IPS-15b (cell line): ENCODE measurements at regions not wholly inside any gene's neighbourhood (a gene's known extent, or its start where the extent isn't known, plus 50 kb on each side); places are given as distances from the start of the nearest gene placed in this dataset.
"Not testable (repeated sequence)": the region's sequence is repeated elsewhere in the genome, so short reads cannot be mapped to it uniquely, and the experiment has no call there.

Experiments used
- H3K27me3 ChIP-seq: one replicate; pipeline ENCODE4 v1.6.1; 2013; ENCODE audit warnings: low read length; ENCODE audit not compliant: control insufficient read depth, insufficient read depth
- H3K36me3 ChIP-seq: one replicate; pipeline ENCODE4 v1.6.1; 2013; ENCODE audit warnings: low read length; ENCODE audit not compliant: control insufficient read depth, insufficient read depth
- H3K4me1 ChIP-seq: one replicate; pipeline ENCODE4 v1.6.1; 2013; ENCODE audit warnings: mild to moderate bottlenecking, low read length; ENCODE audit not compliant: control insufficient read depth, insufficient read depth
- H3K4me3 ChIP-seq: one replicate; pipeline ENCODE4 v1.5.1; 2013; ENCODE audit warnings: low read depth, low read length
- H3K9ac ChIP-seq: one replicate; pipeline ENCODE4 v1.6.1; 2013; ENCODE audit warnings: low read depth, mild to moderate bottlenecking, low read length
- H3K9me3 ChIP-seq: one replicate; pipeline ENCODE4 v1.6.1; 2013; ENCODE audit warnings: mild to moderate bottlenecking, low read length; ENCODE audit not compliant: control insufficient read depth, insufficient read depth

DNA sequence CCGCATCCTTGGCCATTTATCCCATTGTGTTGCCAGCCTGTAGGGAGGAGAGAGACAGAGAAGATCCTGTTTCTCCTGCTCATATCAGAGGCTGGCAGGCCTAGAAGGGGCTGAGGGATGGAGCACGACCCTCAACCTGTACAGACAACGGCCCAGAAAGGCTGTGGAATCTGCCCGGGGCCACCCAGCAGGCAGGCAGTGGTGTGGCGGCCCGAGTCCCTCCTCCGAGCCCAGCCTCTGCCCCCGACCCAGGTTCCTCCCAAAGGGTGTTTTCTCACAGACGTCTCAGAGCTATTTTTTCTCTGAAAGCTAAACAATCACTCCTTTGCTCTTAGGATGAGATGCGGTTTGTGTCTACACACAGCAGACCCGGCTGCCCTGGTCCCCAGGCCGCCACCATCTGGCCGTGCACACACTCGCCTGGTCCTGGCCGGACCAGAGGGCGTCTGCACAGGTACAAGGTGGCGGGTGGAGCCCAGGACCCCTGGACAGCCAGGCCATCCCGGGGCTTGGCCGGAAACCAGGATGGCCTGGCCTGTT, 69.3 kb downstream of the FOXL3 start:
- Histone ChIP-seq H3K4me3 (no peak overlapping the region), H3K36me3 (no peaks in the 10 kb centered on the region), H3K4me1 (no peaks in the 10 kb centered on the region), H3K9me3 (no peaks in the 10 kb centered on the region), H3K27me3 (no peaks in the 10 kb centered on the region), H3K9ac (no peak overlapping the region)

DNA sequence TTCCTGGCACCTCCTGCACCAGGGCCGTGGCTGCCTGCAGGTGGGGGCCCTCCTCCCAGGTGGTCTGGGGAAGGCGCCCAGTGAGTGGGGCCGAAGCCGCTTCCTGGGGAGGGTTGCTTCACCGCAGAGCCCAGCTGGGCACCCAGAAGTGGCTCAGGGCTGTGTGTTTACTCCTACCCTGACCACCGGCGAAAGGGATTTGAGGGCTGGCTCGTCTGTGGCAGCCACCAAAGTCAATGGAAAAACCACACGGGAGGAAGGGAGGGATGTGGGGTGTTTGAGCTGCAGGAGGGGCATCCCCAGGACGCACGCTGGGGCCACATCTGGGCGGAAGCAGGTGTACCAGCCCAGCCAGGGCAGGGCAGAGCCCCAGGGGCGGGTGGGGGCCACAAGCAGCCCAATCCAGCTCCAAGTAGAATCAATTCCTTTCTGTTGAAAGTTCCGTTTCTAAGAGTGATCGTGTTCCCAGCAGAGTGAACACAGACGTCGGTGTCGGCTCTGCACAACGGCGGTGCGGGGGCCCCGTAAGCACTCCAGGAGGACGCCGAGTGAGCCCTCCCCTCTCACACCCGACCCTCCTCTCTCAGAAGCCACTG, 69.9 kb downstream of the FOXL3 start:
- Histone ChIP-seq H3K36me3 (no peaks in the 10 kb centered on the region), H3K9me3 (no peaks in the 10 kb centered on the region), H3K4me3 (no peak overlapping the region), H3K9ac (no peak overlapping the region), H3K4me1 (no peaks in the 10 kb centered on the region), H3K27me3 (no peaks in the 10 kb centered on the region)

DNA sequence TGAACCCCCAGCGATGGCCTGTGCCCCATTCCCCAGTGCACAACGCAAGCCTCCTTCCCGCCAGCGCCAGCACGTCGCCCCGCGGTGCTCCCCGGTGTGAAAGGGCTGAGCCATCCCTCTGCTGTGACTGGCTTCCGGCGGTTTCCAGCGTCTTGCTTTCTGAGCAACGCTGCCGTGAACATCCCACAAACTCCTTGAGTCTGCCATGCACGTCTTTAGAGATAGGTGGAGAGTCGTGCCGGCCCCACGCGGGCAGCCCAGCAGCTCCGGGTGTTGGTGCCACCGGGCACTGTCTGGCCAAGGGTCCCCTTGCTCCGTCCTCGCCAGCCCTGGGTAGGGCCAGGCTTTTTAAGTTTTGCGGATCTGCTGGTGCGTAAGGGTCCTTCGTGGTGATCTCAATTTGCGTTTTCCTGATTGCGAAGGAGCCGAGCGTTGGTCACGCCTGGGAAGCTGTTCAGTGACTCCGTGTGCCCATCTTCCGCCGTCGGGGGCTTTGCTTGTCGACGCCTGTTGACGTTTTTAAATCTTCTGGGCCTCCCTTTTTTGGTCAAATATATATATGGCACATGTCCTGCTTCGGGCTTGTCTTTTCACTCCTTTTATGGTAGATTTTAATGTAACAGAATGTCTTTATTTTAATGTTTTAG, 70.6 kb downstream of the FOXL3 start:
- Histone ChIP-seq H3K4me1 (no peaks in the 10 kb centered on the region), H3K4me3 (no peak overlapping the region), H3K27me3 (no peaks in the 10 kb centered on the region), H3K9me3 (no peaks in the 10 kb centered on the region), H3K9ac (no peak overlapping the region), H3K36me3 (no peaks in the 10 kb centered on the region)

DNA sequence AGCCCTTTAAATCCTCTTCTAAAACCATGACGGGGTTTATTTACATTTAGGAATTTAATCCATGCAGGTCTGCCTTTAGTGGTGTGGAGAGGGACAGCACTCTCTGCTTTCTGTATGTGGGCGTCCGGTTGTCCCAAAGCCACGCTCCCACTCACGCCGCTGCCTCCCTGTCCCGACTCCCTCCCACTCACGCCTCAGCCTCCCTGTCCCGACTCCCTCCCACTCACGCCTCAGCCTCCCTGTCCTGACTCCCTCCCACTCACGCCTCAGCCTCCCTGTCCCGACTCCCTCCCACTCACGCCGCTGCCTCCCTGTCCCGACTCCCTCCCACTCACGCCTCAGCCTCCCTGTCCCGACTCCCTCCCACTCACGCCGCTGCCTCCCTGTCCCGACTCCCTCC, 71.2 kb downstream of the FOXL3 start:
- H3K4me3 ChIP-seq, H3K9ac ChIP-seq, H3K9me3 ChIP-seq, H3K36me3 ChIP-seq, H3K4me1 ChIP-seq, H3K27me3 ChIP-seq: not testable (repeated sequence)

DNA sequence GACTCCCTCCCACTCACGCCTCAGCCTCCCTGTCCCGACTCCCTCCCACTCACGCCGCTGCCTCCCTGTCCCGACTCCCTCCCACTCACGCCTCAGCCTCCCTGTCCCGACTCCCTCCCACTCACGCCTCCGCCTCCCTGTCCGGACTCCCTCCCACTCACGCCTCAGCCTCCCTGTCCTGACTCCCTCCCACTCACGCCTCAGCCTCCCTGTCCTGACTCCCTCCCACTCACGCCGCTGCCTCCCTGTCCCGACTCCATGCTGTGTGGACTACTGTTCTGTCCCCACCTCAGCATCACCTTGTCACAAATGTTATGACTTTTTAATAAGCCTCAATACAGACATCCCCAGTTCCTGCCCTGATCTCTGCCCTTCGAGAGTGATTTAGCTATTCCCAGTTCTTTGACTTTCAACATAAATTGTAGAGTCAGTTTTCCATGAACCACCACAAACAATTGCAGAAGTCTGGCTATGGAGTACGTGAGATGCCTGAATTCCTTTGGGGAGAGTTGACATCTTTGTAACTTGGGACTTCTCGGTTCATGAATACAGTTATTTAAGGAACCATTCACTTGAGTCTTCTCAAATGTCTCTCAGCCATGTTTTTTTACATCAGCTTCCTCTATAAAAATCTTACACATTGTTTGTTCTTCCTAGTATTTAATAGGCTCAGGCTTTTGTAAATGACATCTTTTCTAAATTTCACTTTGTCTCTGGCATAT, 71.9 kb downstream of the FOXL3 start:
- Histone ChIP-seq H3K27me3 (no peaks in the 10 kb centered on the region), H3K9me3 (no peaks in the 10 kb centered on the region), H3K9ac (no peak overlapping the region), H3K36me3 (no peaks in the 10 kb centered on the region), H3K4me1 (peaks cover 3% of the 10 kb centered on the region), H3K4me3 (no peak overlapping the region)

DNA sequence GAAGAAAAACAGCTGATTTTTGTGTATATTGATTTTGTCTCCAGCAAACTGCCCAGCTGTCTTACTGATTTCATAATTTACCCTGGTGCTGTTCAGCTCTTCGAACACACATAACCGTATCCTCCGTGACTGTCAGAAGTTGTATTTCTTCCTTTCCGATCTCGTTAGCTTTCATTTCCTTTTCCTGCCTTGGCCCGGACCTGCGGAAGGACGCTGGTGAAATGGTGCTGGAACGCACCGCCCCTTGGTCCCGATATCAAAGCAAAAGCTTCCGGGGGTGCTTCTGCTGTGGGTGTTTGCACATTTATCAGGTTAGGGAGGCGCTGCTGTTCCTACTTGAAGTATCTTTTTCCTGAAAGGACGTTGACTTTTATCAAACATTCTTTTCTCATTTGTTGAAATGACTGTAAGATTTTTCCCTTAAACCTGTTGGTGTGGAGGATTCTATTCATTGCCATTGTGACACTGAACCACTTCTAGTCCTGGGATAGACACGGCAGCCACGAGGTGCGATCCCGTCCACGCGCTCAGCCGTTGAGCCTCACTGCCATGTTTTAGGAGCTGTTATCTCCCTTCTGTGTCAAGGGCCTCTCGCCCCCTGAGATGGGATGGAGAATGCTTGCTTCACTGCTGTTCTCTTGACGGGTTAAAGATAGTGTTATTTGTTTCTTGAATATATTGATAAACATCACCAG, 72.6 kb downstream of the FOXL3 start:
- Histone ChIP-seq H3K27me3 (no peaks in the 10 kb centered on the region), H3K9ac (no peak overlapping the region), H3K4me1 (peaks cover 3% of the 10 kb centered on the region), H3K9me3 (no peaks in the 10 kb centered on the region), H3K4me3 (no peak overlapping the region), H3K36me3 (no peaks in the 10 kb centered on the region)

DNA sequence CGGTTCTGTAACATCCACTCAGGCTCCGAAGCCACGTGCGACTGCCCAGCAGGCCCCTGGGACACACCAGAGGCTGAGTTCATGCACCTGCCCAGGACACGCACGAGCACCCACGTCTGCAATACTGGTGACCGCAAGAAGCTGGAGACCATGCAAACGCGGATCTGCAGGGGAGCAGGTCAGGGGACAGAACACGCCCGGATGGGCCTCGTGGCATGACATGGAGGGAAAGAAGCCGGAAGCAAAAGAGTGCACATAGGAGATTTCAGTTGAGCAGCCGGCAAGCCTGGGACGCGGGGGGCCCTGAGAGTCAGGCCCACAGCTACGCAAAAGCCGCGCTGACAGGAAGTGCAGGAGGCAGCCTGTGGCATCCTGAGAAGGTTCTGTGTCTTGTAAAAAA, 73.7 kb downstream of the FOXL3 start:
- no peak overlapping the region for H3K4me3 ChIP-seq
- no peaks in the 10 kb centered on the region for H3K9me3 ChIP-seq
- no peak overlapping the region for H3K9ac ChIP-seq
- H3K27me3 ChIP-seq: no peaks in the 10 kb centered on the region
- no peaks in the 10 kb centered on the region for H3K36me3 ChIP-seq
- peaks cover 3% of the 10 kb centered on the region for H3K4me1 ChIP-seq

DNA sequence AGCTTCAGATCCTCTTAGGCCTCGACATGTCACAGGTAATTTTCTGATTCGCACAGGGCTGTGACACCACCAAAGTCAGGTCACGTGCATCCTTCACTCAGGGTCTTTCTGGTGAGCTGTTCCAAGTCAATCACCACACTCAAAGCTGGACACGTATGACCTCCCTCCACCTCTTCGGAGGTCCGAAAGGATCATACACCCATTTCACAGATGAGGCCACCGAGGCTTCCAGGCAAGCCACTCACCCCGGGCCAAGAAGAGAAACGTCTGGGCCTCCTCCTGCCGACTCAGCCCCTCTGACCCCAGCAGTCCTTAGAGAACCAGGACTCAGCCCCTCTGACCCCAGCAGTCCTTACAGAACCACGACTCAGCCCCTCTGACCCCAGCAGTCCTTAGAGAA, 74.6 kb downstream of the FOXL3 start:
- Histone ChIP-seq H3K4me3 (no peak overlapping the region), H3K36me3 (no peaks in the 10 kb centered on the region), H3K9ac (no peak overlapping the region), H3K9me3 (no peaks in the 10 kb centered on the region), H3K4me1 (peaks cover 3% of the 10 kb centered on the region), H3K27me3 (no peaks in the 10 kb centered on the region)

DNA sequence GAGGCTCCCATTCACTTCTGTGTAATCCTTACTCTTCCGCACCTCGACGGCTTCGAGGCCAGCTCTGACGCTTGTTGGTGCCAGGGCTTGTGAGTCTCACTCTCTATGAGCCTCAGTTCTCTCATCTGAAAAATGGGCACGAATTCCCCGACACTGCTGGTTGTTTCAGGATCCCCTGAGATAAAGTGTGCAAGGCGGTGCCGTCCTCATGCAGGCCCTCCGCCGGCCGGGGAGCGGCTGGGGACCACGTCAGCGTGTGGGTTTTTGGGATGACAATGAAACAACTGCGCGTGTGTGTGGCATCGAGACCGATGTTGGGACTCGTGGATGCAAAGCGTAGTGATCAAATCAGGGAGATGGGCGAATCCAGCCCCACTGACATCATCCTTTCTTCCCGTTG, 75.6 kb downstream of the FOXL3 start:
- Histone ChIP-seq H3K9ac (no peak overlapping the region), H3K4me1 (peaks cover 3% of the 10 kb centered on the region), H3K27me3 (no peaks in the 10 kb centered on the region), H3K36me3 (no peaks in the 10 kb centered on the region), H3K9me3 (no peaks in the 10 kb centered on the region), H3K4me3 (no peak overlapping the region)

DNA sequence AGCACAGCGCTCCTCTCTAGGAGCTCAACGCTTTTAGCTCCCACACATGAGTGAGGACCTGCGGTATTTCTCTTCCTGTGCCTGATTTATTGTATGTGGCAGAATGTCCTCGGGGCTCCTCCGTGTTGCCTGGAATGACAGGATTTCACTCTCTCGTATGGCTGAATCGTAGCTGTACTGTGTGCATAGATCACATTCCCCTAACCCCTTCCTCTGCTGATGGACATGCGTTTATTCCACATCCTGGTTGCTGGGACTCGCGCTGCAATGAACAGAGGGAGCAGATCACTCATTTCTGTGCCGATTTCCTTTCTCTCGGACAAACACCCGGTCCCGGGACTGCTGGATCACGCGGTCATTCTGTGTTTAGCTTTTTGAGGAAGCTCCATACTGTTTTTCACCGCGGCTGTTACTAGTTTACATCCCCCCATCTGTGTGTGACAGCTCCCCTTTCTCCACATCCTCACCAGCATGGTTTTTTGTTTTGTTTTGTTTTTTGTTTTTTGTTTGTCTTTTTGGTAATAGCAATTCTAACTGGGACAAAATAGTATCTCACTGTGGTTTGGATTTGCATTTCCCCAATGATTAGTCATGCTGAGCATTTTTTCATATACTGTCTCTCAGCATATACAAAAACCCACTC, 76.3 kb downstream of the FOXL3 start:
- no peaks in the 10 kb centered on the region for H3K9me3 ChIP-seq
- H3K4me3 ChIP-seq: no peak overlapping the region
- H3K4me1 ChIP-seq: peaks cover 3% of the 10 kb centered on the region
- H3K9ac ChIP-seq: no peak overlapping the region
- H3K27me3 ChIP-seq: no peaks in the 10 kb centered on the region
- H3K36me3 ChIP-seq: no peaks in the 10 kb centered on the region

DNA sequence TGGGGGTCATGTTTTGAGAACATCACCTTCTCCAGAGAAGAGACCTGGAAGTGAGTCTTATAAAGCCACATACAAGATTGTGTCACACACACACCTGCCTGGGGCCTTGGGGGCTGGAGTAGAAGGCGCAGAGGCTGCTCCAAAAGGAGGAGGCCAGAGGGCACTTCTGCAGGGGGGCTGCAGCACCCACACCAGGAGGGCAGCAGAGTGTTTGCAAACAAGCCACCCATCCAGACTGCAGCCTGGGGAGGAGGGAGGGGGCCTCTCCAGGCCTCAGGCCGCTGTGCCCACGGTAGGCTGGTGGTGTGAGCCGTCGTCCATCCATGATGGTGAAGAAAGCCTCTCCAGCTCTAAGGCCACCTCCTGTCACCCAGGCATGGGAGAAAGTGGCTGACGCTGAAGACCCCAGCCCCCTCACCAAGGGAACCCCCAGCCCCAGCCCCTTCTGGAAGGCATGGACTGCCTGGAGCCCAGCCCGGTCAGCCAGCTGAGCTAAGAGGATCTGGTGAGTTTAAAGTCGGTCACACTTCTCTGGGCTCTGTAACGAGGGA, 77.5 kb downstream of the FOXL3 start:
- no peak overlapping the region for H3K9ac ChIP-seq
- H3K9me3 ChIP-seq: no peaks in the 10 kb centered on the region
- H3K36me3 ChIP-seq: no peaks in the 10 kb centered on the region
- peaks cover 3% of the 10 kb centered on the region for H3K4me1 ChIP-seq
- no peak overlapping the region for H3K4me3 ChIP-seq
- H3K27me3 ChIP-seq: no peaks in the 10 kb centered on the region
